22Rv1 (cell line): ENCODE measurements at regions not wholly inside any gene's neighbourhood (a gene's known extent, or its start where the extent isn't known, plus 50 kb on each side); places are given as distances from the start of the nearest gene placed in this dataset.

Experiments
- H3K27ac ChIP-seq: fragments of 450-650 bp; 2 replicates; pipeline ENCODE4 v1.5.1; 2017
- CTCF ChIP-seq: fragments of 450-650 bp; IDR thresholded peaks from 2 replicates; pipeline ENCODE4 v1.5.1; 2017; ENCODE audit warnings: mild to moderate bottlenecking
- ZFX ChIP-seq: fragments of 450-650 bp; IDR thresholded peaks from 2 replicates; pipeline ENCODE4 v1.6.1; 2017; ENCODE audit warnings: antibody characterized with exemption, borderline replicate concordance

- no peak overlapping the region for H3K27ac ChIP-seq
- TF ChIP-seq ZFX (no peak), CTCF (no peak)
These were observed 263.2 kb downstream of the ADAMTS20 start for GRCh38 chr12:43288671-43289425.

- TF ChIP-seq ZFX (no peak), CTCF (no peak)
- H3K27ac ChIP-seq = no peak overlapping the region
These were observed 264.2 kb downstream of the ADAMTS20 start for GRCh38 chr12:43287706-43288383.

GRCh38 chr12:43286986-43287385 lies 265.0 kb downstream of the ADAMTS20 start:
- H3K27ac ChIP-seq = no peak overlapping the region
- no peak for TF ChIP-seq ZFX
- TF ChIP-seq CTCF = no peak

- no peak for TF ChIP-seq ZFX
- TF ChIP-seq CTCF = no peak
- H3K27ac ChIP-seq = no peak overlapping the region
These were observed 266.8 kb downstream of the ADAMTS20 start for GRCh38 chr12:43285159-43285598.

GRCh38 chr12:43284486-43285158 lies 267.4 kb downstream of the ADAMTS20 start:
- no peak for TF ChIP-seq ZFX
- no peak for TF ChIP-seq CTCF
- no peak overlapping the region for H3K27ac ChIP-seq

- TF ChIP-seq ZFX (no peak), CTCF (no peak)
- no peak overlapping the region for H3K27ac ChIP-seq
These were observed 268.8 kb downstream of the ADAMTS20 start for GRCh38 chr12:43283206-43283605.
